Stimulated activated CD8-positive, alpha-beta memory T cell treated with anti-CD3 and anti-CD28 coated beads, Interleukin-15, amount 100 ng/mL, for 48 hours (primary cell): ENCODE measurements at regions not wholly inside any gene's neighbourhood (a gene's known extent, or its start where the extent isn't known, plus 50 kb on each side); places are given as distances from the start of the nearest gene placed in this dataset.

ENCODE experiments used
- DNase-seq, 2 donors: peaks; one replicate each; pipeline ENCODE4 v3.0.0-alpha.2; 2020; ENCODE audit warnings: low read depth in 2 of 2

- no peak for DNase-seq
These were observed 545.0 kb downstream of the ETS1 start for GRCh38 chr11:128042290-128042751.

- DNase-seq, result no peak
These were observed 546.8 kb downstream of the ETS1 start for GRCh38 chr11:128040603-128041002.

GRCh38 chr11:128039140-128040021, 548.0 kb downstream of the ETS1 start:
- peak; percentile 74 to 75 for DNase-seq

- no peak for DNase-seq
These were observed 550.7 kb downstream of the ETS1 start for GRCh38 chr11:128036556-128037093.

- no peak for DNase-seq
These were observed 551.4 kb downstream of the ETS1 start for GRCh38 chr11:128036006-128036405.

GRCh38 chr11:128031538-128032134, 555.7 kb downstream of the ETS1 start:
- DNase-seq, result peak in 1 of 2 donors; percentile 27

- DNase-seq, result no peak
These were observed 558.1 kb downstream of the ETS1 start for GRCh38 chr11:128029219-128029722.

GRCh38 chr11:128026596-128026995, 560.8 kb downstream of the ETS1 start:
- DNase-seq, result no peak

- DNase-seq, result no peak
These were observed 564.6 kb downstream of the ETS1 start for GRCh38 chr11:128022761-128023160.

GRCh38 chr11:128022007-128022368, 565.4 kb downstream of the ETS1 start:
- no peak for DNase-seq

GRCh38 chr11:128021349-128022006, 565.9 kb downstream of the ETS1 start:
- DNase-seq, result no peak

- no peak for DNase-seq
These were observed 568.7 kb downstream of the ETS1 start for GRCh38 chr11:128018692-128019091.

GRCh38 chr11:128005562-128005961, 581.8 kb downstream of the ETS1 start:
- no peak for DNase-seq

GRCh38 chr11:127998421-127998820, 588.9 kb downstream of the ETS1 start:
- DNase-seq, result no peak

GRCh38 chr11:127997594-127997993, 589.8 kb downstream of the ETS1 start:
- DNase-seq, result no peak

GRCh38 chr11:127996825-127997224, 590.5 kb downstream of the ETS1 start:
- DNase-seq, result no peak

GRCh38 chr11:127995921-127996320, 591.4 kb downstream of the ETS1 start:
- DNase-seq, result no peak

GRCh38 chr11:127994736-127995135, 592.6 kb downstream of the ETS1 start:
- no peak for DNase-seq

GRCh38 chr11:127993788-127994187, 593.6 kb downstream of the ETS1 start:
- no peak for DNase-seq

GRCh38 chr11:127993281-127993680, 594.1 kb downstream of the ETS1 start:
- DNase-seq, result no peak

- DNase-seq, result no peak
These were observed 601.3 kb downstream of the ETS1 start for GRCh38 chr11:127986073-127986472.

GRCh38 chr11:127972816-127973215, 614.5 kb downstream of the ETS1 start:
- no peak for DNase-seq
